ENCODE measurements at regions not wholly inside any gene's neighbourhood (a gene's known extent, or its start where the extent isn't known, plus 50 kb on each side); places are given as distances from the start of the nearest gene placed in this dataset.

DNA sequence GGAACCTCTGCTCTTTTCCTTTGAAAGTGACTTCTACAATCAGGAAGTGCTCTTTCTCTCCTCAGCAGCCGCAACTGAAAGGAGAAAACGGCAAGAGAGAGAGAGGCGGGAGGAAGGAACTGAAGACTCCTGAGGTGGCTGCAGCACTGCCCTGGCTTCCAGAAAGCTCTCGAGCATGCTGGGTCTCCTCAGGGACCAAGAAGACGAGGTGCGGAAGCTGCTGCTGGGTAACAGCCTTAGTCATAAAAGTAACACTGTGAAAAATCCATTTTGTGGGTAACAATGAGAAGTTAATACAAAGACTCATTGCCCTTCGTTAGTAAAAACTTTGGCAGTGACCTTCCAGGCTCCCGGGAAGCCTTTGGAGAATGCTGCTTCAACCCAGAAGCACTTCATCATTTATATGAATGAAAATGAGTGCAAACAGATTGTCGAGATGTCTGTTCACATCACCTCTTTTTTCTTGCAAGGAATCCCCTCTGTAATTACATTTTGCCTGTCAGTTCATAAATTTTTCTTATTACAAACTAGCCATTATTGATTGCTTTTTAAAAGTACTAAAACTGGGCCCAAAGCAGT, 473.4 kb downstream of the SOX6 start:
- DNase-seq (ENCODE audit: low read depth) = no peak

DNA sequence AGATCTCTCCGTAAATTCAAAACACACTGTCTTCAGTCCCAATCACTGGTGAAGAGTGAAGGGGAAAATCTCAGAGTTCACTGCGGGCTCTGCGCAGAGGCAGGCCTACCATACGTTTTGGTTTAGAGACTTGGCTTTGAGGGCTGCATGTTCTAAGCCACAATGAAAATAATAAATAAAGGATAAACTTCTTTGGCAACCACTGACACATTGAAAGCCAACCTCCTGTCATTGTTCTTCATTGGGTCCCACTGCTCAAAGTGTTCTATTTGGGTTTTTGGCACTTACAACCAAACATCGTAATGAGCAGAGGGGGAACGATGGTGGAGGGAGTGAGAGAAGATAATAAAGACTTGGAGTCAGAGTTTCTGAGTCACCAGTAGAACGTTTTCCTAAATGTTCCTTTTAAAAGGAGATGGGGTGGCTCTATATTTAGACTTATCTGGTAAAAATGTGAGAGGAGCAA, 472.9 kb downstream of the SOX6 start:
- DNase-seq (ENCODE audit: low read depth) = no peak

DNA sequence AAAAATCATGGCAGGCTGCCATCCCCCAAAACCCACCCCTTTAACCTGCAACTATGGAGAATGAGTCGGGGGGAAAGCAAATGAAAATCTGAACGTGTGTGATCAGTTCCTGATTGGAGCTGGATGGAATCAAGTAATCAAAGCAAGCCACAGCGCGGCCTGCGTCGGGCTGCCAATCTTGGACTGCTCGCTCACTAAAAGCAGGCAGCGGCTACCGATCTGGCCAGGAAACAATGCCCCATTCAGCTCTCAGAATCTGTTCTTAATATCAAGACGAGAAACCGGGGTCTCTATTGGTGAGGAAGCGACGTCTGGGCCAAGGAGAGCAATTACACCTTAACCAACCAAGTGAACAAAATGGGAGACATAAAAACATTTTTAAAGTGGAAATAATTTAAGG, 472.2 kb downstream of the SOX6 start:
- DNase-seq (ENCODE audit: low read depth) = no peak

DNA sequence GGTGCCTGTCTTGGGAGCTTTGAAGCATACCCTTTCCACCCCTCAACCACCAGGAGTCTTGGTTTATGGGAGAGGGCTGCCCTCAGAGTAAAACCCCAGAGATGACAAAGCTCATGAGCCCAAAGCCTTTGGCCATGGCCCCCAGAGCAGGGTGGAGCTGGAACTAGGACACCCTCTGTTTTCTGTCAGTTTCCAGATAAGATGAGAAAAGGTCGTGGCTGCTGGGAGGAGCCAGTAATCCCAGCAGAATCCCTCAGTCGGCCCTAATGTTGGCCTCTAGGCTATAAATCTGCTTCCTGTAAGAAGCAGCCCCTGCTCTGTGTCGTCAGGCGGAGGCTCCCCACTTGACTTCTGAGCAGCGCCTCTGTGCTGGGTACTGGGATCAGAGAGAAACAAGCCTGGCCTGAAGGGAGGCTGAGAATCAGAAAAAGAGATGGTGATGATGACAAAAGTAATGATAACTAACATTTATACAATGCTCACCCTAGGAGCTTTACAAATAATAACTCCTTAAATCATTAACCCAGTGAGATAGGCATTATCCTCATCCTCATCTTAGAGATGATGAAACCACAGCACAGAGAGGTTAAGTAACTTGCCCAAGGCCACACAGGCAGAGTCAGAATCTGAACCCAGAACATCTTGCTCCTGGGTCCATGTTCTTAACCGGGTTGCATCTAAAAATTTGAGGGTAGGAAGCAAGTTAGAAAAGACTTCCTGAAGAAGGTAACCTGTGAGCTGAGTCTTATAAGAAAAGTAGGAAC, 471.4 kb downstream of the SOX6 start:
- DNase-seq (ENCODE audit: low read depth) = no peak

DNA sequence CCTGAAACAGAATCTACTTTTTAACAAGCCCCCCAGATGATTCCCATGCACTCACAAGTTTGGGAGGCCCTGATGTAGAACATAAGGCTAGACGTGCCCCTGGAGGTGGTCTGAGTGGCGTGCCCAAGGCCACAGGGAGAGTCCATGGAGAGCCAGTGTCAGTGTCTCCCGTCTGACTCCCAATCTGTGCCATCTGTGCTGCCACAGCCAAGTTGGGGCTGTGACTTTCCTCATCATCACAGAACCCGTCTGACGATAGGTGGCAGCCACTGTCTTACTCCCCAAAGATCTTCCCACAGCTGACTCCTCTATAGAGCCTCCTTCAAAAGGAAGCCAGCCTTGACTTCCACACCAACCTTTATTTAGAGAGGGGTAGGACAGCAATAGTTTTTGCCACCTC, 470.5 kb downstream of the SOX6 start:
- DNase-seq (ENCODE audit: low read depth) = no peak

DNA sequence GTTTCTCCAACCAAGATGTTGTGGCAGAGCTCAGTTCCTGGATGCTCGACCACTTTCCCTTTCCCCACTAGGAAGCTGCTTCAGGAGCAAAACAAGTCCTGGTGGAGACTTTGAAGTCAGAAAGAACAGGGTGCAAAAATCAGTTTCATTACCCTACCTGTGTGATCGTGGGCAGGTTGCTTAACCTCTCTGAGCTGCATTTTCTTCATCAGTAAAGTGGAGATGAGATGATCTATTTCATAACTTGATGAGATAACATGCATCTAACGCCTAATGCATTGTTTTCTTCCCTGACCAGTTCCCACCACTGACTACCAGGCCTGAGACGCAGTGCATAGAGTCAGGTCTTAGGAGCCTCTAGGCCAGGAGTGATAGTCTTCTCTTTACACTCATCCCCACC, 470.0 kb downstream of the SOX6 start:
- DNase-seq (ENCODE audit: low read depth) = no peak

DNA sequence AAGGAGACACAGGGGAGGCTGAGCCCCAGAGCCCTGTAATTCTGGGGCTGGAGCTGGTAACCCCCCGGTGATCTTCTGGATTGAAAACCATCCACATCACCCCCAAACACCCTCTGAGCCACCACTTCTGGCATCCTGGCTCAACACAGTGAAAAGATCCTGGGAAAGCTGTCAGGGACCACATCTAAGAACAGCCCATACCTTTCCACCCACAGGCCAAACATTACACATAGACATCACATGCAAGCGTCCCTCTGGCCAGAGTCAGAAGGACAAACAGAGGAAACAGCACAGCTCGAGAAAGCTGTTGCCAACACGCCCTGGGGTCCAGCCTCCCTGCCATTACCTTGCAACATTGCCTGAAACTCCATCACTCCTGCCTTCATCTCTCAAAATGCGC, 469.5 kb downstream of the SOX6 start:
- no peak for DNase-seq (ENCODE audit: low read depth)

DNA sequence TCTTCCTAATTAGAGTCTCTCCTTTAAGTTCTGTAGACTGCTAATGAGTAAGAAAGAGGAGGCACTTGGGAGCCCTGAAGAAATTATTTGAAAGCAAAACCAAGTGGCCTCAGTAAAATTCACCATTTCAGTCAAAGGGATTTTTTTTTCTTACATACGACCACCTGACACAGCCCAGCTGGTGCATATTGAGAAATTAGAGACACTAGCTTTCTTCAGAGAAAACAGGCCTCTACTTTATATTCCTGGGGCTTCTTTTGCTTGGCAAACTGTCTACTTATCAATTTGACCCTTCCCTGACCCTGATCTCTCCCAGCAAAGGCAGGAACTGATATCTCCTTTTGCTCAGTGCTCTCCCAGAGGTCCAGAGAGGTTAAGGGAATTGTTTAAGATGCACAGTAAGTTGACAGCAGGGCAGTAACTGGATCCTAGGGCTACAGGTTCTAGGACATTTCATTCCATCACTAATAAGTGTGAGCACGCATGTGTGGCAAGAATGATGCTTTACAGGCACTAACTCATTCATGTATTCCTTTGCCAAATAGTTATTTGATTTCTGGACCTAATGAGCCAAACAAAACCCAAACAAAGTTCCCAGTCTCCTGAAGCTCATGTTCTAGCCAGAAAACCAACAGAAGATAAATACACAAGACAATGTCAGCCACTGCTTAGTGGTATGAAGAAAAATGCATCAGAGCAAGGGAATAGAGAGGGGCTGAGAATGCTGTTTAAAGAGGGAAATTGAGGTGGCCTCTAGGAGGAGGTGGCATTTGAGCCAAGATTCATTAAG, 467.6 kb downstream of the SOX6 start:
- DNase-seq (ENCODE audit: low read depth) = no peak

DNA sequence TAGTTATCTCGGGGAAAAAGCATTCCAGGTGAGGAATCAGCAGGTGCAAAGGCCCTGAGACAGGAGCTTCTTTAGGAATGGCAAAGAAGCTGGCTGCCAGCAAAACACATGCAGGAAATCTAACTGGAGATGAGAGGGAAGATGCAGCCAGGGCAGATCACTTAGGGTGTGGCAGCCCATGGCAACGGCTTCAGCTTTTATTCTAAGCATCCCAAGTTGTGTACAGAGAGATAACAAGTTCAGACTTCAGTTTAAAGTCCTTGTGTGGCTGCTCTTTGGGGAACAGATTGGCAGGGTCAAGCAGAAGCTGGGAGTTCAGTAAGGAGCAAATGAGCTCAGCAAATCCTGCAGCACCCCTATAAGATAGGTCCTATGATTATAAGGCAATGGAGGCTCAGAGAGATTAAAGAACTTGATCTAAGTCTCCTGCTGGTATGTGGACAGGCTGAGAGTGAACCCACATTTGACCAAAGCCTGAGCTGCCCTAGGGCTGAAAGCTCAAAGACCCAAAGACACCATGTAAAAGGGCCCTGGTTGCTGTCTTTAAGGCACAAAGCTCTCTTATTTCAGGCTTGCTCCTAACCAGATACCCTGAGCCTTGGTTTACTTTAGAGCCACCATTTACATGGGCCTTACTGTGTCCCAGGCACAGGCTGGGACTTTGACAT, 466.8 kb downstream of the SOX6 start:
- no peak for DNase-seq (ENCODE audit: low read depth)

DNA sequence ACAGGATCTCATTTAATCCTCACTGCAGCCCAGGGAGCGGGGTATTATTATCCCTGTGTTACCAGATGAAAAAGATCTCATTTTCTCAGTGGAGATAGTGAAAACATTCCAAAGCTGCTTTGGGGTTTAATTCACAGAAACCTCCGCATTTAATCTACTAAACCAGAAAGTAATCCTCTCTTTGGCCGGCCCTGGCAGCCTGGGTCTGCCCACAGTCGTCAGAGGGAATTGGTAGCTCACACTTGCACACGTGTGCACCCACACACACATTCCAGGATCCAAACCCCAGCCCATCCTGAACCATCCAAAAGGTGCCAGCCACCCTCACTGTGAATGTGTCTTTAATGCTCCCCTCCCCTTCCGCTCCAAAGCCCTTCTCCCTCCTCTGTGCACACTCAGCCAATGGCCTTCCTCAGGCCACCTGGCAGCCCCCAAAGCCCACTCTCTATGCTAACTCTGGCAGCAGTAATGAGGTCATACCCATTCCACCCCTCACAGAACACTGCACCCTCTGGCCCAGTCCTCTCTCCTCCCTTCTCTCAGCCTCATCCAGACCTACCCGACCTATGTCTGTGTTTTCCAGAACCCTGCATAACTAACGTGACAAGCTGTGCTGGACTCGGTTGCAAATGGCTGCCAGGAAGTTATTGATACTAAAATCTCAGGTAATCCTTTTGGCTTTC, 466.2 kb downstream of the SOX6 start:
- DNase-seq (ENCODE audit: low read depth) = no peak

DNA sequence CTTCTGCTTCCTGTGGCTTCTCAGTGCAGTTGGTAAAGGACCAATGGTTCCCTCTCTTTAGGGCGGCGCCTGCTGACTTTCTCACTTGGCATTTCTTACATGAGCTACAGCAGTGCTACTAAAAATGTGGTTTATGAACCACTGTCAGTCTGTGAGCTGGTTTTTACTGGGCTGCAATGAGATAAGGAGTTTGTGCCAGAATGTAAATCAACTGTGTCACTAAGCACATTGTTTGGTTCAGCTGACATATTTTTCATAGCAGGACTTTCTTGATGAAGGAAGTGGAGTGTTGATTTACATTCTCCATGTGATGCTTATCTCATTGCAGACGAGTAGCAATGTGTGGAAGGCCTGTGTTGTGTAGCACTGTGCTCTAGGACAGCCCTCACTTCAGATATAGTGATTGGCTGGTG, 463.3 kb downstream of the SOX6 start:
- DNase-seq (ENCODE audit: low read depth) = no peak

DNA sequence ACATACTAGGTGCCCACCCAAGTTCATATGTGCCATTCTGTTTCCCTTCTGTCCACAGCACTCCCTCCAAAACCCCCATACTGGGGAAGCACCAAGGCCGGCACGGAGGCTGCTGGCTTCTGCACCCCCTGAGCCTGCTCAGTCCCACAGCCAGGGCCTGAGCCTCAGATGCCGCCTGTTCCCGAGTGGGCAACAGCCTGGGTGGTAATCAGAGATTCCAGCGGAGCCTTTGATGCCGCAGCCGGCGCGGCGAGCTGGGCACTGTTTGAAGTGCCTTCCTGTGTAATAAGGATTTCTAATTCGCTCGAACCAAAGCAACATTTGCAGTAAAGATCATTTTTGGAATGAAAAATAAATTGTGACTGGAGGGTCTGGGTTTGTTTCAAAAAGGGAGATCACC, 460.3 kb downstream of the SOX6 start:
- no peak for DNase-seq (ENCODE audit: low read depth)

DNA sequence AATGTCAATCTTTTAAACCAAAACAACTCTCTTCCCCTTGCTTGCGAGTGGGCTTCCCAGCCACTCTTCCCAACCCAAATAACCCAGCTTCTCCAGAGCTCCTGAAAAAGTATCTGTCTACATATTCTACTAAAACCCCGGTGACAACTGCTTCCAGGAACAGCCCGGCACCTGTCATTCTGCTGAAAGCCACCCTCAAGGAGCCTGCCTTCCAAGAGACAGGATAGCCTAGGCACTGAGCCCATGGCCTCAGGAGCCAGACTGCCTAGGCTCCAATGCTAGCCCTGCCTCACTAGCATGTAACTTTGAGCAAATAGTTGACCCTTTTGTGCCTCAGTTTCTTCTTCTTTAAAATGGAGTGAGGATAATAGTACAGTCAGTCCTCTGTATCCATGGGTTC, 459.8 kb downstream of the SOX6 start:
- DNase-seq (ENCODE audit: low read depth) = no peak

DNA sequence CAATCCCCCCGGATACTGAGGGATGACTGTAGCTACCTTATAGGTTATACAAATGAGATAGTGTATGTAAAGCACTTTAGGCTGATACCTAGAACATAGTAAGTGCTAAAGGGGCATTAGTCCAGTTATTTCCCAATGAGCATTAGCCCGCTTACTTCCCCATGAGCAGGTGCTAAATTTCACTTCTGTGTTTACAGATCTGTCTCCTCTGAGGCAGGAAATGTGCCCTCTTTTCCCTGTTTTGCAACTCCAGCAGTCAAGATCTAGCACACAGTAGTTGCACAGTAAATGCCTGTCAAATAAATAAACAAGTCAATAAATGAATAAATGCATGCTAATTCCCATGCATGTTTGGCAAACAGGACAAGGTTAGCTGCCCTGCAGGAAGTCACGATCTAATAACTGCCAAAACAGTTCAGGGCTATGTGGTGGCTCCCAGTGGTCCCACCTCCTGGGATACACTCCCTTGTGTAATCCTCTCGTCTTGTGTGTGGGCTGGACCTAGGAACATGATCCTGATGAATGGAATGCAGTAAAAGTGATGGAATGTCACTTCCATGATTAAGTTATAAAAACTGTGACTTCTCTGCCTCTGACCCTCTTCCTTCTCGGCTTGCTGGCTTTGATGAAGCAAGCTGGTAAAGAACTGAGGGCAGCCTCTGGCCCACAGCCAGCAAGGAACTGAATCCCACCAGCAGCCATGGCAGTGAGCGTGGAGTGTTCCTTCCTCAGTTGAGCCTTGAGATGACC, 459.0 kb downstream of the SOX6 start:
- no peak for DNase-seq (ENCODE audit: low read depth)

DNA sequence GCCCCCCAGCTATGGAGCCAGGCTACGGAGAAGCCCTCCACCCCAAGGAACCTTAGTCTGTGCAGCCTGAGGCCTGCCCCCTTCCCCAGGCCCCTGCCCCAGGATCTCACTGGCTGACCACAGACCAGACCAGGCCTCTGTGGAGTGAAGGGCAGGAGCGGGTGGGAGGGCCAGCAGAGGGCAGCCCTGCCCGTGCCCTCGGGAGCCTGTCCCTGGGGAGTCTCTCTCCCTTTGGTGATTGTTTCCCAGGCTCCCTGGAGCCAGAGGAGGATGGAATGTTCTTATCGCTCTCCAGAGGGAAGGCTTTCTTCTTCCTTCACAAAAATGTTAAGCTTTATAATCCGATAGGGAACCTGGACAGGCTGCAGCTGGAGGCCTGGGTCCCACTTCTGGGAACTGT, 455.3 kb downstream of the SOX6 start:
- no peak for DNase-seq (ENCODE audit: low read depth)

DNA sequence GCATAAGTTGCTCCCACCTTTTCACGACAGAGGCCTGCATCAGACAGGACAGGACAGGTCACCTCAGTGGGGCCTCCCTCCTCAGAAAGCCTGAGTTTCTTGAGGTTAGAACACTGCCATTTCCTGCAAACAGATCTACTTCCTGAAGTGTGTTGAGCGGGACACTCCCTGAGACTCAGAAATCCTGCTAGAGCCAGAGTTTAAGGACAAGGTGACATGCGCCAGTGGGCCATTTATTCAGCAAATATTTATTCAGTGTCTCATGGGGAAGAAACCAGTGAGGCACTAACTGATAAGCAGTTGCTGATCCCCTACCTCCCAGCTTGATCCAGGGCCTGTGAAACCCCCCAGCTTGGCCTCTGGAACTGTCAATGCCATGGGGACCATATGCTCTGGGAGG, 454.6 kb downstream of the SOX6 start:
- DNase-seq (ENCODE audit: low read depth) = no peak

DNA sequence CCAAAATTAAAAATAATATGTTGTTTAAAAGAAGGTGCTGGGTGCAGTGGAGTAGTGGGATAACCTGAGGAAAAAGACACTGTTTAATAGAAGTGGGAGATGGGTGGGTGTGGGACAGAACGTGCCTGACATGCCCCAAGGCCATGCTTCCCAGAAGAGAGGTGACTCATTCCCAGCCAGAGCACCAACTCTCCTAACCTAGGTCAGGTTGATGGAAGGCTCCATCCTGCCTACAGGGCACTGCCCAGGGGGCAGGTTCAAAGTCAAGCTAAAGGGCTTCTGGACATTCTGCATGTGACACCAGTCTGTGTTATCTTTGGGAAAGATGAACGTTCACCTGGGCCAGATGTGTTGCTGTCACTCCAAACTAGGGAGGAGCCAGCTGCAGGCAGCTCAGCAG, 453.1 kb downstream of the SOX6 start:
- DNase-seq (ENCODE audit: low read depth) = no peak

DNA sequence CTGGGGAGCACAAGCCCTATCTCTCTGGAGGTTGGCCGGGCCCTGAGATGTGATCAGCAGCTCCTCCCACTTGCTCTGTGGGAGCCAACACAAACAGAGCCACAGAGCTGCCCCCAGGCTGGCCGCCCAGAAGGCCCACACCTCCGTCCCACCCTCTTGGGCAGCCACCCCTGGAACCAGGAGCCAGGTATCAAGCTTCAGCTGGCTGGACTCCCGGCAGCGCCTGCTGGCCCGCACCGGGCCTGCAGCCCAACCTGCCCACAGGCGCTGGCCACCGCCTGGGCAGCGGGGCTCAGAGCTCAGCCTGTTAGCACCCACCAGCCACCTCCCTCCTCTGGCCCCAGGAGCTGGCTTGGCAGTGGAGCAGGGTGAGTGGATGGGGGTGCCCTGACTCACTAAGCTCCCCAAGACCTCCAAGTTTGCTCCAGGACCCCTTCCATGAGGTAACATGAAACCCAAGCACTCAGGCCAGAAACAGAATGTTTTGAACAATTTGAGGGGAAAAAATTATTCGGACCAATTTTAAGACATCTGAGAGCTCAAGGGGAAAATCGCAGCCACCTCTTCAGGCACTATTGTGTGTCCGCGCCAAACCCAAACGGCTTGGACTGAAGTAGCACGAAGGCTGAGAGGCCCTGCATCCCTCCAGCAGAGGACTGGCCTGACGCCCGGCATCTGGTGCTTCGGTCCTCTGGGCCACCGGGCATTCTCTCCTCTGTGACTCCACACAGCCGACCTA, 450.8 kb downstream of the SOX6 start:
- DNase-seq (ENCODE audit: low read depth) = no peak

DNA sequence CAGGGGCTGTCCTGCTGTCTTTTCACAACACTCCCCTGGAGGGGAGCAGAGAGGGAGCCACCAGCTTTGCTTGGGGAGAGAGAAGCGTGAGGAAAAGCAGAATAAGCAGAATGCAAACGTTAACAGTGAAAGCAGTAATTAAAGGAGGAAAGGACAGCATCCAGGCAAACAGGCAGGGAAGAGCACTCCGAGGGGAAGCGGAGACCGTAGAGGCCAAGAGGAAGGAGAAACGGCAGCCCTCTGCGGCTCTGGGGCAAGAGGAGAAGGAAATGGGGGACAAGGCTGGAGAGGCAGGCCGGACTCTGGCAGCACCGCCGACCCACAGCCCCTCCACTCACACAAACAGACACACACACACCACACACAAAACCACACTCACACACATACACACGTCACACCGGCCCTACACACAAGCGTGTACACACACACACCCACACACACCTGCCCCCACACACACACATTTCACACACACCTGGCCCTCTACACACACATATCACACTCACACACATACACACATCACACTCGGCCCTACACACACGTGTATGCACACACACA, 449.8 kb downstream of the SOX6 start:
- no peak for DNase-seq (ENCODE audit: low read depth)

DNA sequence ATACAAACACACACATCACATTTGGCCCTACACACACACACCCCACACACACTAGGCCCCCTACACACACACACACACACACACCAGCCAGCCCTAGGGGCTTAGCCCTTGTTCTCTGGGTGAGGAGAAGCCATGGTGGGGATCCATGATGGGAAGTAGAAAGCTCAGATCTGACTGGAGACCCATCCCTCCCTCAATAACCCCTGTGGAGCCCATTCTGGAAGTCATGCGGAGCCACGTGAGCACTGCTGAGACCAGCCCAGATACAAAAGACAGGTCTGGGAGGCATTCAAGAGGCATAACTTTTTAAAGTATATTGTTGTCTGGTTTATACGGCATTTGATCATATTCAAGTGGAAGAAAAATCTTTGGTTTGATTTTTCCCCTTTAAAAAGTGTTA, 448.5 kb downstream of the SOX6 start:
- no peak for DNase-seq (ENCODE audit: low read depth)

Measured in stimulated activated CD8-positive, alpha-beta memory T cell treated with anti-CD3 and anti-CD28 coated beads, Interleukin-15, amount 100 ng/mL, for 1 hour (primary cell).